ENCODE measurements at regions not wholly inside any gene's neighbourhood (a gene's known extent, or its start where the extent isn't known, plus 50 kb on each side); places are given as distances from the start of the nearest gene placed in this dataset.

DNA sequence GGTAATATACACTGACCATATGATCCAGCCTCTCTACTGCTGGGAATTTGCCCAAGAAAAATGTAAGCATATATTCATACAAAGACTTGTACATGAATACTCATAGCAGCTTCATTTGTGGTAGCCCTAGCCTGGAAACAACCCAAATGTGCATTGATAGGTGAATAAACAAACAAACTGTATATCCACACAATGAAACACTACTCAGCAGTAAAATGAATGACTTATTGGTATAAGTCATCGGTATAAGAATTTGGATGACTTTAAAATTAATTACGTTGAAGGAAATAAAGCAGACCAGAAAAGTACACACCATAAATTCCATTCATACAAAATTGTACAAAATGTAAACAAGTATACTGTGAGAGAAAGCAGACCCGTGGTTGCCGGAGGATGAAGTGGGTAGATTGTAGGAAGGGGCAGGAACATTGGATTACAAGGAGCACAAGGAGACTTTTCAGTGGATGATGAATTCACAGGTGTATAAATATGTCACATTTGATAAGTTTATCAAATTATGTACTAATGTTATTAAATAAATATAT is 376.7 kb downstream of the TDRD15 start:
- POLR2A ChIA-PET, result no interaction called here
- no peak overlapping the region for H3K4me3 ChIP-seq (ENCODE audit: low read depth, low read length)
- TF ChIP-seq FEZF1 (tag by site-specific recombination; IDR thresholded peaks at IDR 0.05) (no peak), ZNF433 (tag by site-specific recombination; IDR thresholded peaks at IDR 0.05; ENCODE audit: low read depth) (no peak), ZNF184 (tag by site-specific recombination; IDR thresholded peaks at IDR 0.05) (no peak), ZNF394 (tag by site-specific recombination; IDR thresholded peaks at IDR 0.05; ENCODE audit: borderline replicate concordance) (no peak), ZNF266 (tag by site-specific recombination; IDR thresholded peaks at IDR 0.05; ENCODE audit: low read depth) (no peak), ZNF169 (tag by site-specific recombination; IDR thresholded peaks at IDR 0.05) (no peak), ZNF146 (tag by site-specific recombination; IDR thresholded peaks at IDR 0.05) (no peak), MZF1 (tag by site-specific recombination; IDR thresholded peaks at IDR 0.05; ENCODE audit: borderline replicate concordance) (no peak)
- TF ChIP-seq, protein P1, sequence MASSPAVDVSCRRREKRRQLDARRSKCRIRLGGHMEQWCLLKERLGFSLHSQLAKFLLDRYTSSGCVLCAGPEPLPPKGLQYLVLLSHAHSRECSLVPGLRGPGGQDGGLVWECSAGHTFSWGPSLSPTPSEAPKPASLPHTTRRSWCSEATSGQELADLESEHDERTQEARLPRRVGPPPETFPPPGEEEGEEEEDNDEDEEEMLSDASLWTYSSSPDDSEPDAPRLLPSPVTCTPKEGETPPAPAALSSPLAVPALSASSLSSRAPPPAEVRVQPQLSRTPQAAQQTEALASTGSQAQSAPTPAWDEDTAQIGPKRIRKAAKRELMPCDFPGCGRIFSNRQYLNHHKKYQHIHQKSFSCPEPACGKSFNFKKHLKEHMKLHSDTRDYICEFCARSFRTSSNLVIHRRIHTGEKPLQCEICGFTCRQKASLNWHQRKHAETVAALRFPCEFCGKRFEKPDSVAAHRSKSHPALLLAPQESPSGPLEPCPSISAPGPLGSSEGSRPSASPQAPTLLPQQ (tag by site-specific recombination; IDR thresholded peaks at IDR 0.05), result no peak
- CTCF ChIA-PET, result no interaction called here
- no peaks in the 10 kb centered on the region for H3K36me3 ChIP-seq (ENCODE audit: control insufficient read depth in 2 of 2, insufficient read depth in 1 of 2, low read length in 2 of 2)
- no peaks in the 10 kb centered on the region for H3K4me1 ChIP-seq (ENCODE audit: control insufficient read depth, insufficient read depth, low read length)
- H3K27ac ChIP-seq (ENCODE audit: extremely low read depth, low read depth, low read length), result no peak overlapping the region
- no peaks in the 10 kb centered on the region for H3K9me3 ChIP-seq (ENCODE audit: control insufficient read depth, insufficient read depth, low read depth, low read length)

DNA sequence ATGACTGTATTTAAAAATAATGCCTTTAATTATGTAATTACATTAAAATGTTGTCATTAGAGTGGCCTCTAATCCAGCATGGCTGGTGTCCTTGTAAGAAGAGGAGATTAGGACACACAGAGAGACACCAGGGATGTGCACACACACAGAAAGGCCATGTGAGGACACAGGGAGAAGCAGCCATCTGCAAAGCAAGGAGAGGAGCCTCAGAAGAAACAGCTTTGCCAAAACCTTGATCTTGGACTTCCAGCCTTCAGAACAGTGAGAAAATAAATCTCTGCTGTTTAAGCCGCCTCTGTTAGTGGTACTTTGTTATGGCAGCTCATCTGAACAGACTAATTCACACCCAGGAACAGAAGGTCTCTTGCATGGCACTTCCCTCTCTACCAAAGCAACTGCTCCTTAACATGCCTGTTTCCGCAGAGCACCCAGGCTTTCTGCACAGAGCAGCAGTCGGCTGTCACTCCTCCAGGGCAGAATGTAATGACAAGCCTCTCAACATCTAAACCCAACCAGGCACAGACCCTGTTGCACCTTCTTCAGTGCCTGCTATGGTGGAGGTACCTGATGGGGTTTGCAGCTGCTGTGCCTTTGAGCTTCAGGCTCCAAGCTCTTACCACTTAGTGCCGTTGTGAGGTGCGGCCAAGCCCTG is 377.7 kb downstream of the TDRD15 start:
- POLR2A ChIA-PET, result no interaction called here
- H3K4me1 ChIP-seq (ENCODE audit: control insufficient read depth, insufficient read depth, low read length), result no peaks in the 10 kb centered on the region

More for the DNA sequence above, 377.7 kb downstream of the TDRD15 start:
- Histone ChIP-seq H3K4me3 (ENCODE audit: low read depth, low read length) (no peak overlapping the region), H3K27ac (ENCODE audit: extremely low read depth, low read depth, low read length) (no peak overlapping the region), H3K9me3 (ENCODE audit: control insufficient read depth, insufficient read depth, low read depth, low read length) (no peaks in the 10 kb centered on the region), H3K36me3 (ENCODE audit: control insufficient read depth in 2 of 2, insufficient read depth in 1 of 2, low read length in 2 of 2) (no peaks in the 10 kb centered on the region)
- TF ChIP-seq, protein P2, sequence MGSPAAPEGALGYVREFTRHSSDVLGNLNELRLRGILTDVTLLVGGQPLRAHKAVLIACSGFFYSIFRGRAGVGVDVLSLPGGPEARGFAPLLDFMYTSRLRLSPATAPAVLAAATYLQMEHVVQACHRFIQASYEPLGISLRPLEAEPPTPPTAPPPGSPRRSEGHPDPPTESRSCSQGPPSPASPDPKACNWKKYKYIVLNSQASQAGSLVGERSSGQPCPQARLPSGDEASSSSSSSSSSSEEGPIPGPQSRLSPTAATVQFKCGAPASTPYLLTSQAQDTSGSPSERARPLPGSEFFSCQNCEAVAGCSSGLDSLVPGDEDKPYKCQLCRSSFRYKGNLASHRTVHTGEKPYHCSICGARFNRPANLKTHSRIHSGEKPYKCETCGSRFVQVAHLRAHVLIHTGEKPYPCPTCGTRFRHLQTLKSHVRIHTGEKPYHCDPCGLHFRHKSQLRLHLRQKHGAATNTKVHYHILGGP (tag by site-specific recombination; IDR thresholded peaks at IDR 0.05), result no peak
- TF ChIP-seq, protein P3, sequence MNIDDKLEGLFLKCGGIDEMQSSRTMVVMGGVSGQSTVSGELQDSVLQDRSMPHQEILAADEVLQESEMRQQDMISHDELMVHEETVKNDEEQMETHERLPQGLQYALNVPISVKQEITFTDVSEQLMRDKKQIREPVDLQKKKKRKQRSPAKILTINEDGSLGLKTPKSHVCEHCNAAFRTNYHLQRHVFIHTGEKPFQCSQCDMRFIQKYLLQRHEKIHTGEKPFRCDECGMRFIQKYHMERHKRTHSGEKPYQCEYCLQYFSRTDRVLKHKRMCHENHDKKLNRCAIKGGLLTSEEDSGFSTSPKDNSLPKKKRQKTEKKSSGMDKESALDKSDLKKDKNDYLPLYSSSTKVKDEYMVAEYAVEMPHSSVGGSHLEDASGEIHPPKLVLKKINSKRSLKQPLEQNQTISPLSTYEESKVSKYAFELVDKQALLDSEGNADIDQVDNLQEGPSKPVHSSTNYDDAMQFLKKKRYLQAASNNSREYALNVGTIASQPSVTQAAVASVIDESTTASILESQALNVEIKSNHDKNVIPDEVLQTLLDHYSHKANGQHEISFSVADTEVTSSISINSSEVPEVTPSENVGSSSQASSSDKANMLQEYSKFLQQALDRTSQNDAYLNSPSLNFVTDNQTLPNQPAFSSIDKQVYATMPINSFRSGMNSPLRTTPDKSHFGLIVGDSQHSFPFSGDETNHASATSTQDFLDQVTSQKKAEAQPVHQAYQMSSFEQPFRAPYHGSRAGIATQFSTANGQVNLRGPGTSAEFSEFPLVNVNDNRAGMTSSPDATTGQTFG (tag by site-specific recombination; IDR thresholded peaks at IDR 0.05; ENCODE audit: borderline replicate concordance), result no peak
- TF ChIP-seq BCL11A (tag by site-specific recombination; IDR thresholded peaks at IDR 0.05; ENCODE audit: low read depth) (no peak), KLF10 (tag by site-specific recombination; IDR thresholded peaks at IDR 0.05) (no peak), EGR2 (tag by site-specific recombination; IDR thresholded peaks at IDR 0.05; ENCODE audit: low read depth) (no peak), ZNF776 (tag by site-specific recombination; IDR thresholded peaks at IDR 0.05; ENCODE audit: borderline replicate concordance) (no peak)
- TF ChIP-seq, protein P4, sequence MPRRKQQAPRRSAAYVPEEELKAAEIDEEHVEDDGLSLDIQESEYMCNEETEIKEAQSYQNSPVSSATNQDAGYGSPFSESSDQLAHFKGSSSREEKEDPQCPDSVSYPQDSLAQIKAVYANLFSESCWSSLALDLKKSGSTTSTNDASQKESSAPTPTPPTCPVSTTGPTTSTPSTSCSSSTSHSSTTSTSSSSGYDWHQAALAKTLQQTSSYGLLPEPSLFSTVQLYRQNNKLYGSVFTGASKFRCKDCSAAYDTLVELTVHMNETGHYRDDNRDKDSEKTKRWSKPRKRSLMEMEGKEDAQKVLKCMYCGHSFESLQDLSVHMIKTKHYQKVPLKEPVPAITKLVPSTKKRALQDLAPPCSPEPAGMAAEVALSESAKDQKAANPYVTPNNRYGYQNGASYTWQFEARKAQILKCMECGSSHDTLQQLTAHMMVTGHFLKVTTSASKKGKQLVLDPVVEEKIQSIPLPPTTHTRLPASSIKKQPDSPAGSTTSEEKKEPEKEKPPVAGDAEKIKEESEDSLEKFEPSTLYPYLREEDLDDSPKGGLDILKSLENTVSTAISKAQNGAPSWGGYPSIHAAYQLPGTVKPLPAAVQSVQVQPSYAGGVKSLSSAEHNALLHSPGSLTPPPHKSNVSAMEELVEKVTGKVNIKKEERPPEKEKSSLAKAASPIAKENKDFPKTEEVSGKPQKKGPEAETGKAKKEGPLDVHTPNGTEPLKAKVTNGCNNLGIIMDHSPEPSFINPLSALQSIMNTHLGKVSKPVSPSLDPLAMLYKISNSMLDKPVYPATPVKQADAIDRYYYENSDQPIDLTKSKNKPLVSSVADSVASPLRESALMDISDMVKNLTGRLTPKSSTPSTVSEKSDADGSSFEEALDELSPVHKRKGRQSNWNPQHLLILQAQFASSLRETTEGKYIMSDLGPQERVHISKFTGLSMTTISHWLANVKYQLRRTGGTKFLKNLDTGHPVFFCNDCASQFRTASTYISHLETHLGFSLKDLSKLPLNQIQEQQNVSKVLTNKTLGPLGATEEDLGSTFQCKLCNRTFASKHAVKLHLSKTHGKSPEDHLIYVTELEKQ (tag by site-specific recombination; IDR thresholded peaks at IDR 0.05; ENCODE audit: borderline replicate concordance), result no peak
- TF ChIP-seq, protein P5, sequence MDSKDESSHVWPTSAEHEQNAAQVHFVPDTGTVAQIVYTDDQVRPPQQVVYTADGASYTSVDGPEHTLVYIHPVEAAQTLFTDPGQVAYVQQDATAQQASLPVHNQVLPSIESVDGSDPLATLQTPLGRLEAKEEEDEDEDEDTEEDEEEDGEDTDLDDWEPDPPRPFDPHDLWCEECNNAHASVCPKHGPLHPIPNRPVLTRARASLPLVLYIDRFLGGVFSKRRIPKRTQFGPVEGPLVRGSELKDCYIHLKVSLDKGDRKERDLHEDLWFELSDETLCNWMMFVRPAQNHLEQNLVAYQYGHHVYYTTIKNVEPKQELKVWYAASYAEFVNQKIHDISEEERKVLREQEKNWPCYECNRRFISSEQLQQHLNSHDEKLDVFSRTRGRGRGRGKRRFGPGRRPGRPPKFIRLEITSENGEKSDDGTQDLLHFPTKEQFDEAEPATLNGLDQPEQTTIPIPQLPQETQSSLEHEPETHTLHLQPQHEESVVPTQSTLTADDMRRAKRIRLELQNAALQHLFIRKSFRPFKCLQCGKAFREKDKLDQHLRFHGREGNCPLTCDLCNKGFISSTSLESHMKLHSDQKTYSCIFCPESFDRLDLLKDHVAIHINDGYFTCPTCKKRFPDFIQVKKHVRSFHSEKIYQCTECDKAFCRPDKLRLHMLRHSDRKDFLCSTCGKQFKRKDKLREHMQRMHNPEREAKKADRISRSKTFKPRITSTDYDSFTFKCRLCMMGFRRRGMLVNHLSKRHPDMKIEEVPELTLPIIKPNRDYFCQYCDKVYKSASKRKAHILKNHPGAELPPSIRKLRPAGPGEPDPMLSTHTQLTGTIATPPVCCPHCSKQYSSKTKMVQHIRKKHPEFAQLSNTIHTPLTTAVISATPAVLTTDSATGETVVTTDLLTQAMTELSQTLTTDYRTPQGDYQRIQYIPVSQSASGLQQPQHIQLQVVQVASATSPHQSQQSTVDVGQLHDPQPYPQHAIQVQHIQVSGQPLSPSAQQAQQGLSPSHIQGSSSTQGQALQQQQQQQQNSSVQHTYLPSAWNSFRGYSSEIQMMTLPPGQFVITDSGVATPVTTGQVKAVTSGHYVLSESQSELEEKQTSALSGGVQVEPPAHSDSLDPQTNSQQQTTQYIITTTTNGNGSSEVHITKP (tag by site-specific recombination; IDR thresholded peaks at IDR 0.05), result no peak
- CTCF ChIA-PET, result no interaction called here

Data from HEK293 (cell line).